Endothelial cell of umbilical vein (primary cell): ENCODE measurements at regions not wholly inside any gene's neighbourhood (a gene's known extent, or its start where the extent isn't known, plus 50 kb on each side); places are given as distances from the start of the nearest gene placed in this dataset.

ENCODE experiments used
- EZH2 ChIP-seq: IDR thresholded peaks from 2 replicates; pipeline ENCODE4 v1.6.1; 2012; ENCODE audit warnings: borderline replicate concordance, low read depth, mild to moderate bottlenecking, moderate library complexity, low read length, inconsistent platforms; ENCODE audit not compliant: severe bottlenecking
- POLR2AphosphoS5 ChIP-seq: IDR thresholded peaks from 2 replicates; pipeline ENCODE4 v1.6.1; 2012; ENCODE audit warnings: low read depth, mild to moderate bottlenecking, control low read depth, low read length, moderate library complexity; ENCODE audit not compliant: insufficient read depth
- TF ChIP-seq, protein P1 (sequence below), 2 donors: IDR thresholded peaks; 1 replicate in 1 of 2; 2 replicates in 1 of 2; pipeline ENCODE4 v1.5.1; 2011; ENCODE audit warnings: low read length in 2 of 2, mild to moderate bottlenecking in 2 of 2, moderate library complexity in 2 of 2, control low read depth in 1 of 2, inconsistent platforms in 1 of 2, low read depth in 1 of 2; ENCODE audit not compliant: insufficient read depth in 1 of 2; ENCODE audit errors: extremely low read depth in 1 of 2

- TF ChIP-seq, protein P1, sequence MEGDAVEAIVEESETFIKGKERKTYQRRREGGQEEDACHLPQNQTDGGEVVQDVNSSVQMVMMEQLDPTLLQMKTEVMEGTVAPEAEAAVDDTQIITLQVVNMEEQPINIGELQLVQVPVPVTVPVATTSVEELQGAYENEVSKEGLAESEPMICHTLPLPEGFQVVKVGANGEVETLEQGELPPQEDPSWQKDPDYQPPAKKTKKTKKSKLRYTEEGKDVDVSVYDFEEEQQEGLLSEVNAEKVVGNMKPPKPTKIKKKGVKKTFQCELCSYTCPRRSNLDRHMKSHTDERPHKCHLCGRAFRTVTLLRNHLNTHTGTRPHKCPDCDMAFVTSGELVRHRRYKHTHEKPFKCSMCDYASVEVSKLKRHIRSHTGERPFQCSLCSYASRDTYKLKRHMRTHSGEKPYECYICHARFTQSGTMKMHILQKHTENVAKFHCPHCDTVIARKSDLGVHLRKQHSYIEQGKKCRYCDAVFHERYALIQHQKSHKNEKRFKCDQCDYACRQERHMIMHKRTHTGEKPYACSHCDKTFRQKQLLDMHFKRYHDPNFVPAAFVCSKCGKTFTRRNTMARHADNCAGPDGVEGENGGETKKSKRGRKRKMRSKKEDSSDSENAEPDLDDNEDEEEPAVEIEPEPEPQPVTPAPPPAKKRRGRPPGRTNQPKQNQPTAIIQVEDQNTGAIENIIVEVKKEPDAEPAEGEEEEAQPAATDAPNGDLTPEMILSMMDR (IDR thresholded peaks at IDR 0.05; ENCODE audit: extremely low read depth in 1 of 2, insufficient read depth in 1 of 2, low read depth in 1 of 2, low read length in 2 of 2), result no peak
- no peak for TF ChIP-seq EZH2
- TF ChIP-seq POLR2AphosphoS5, result no peak
Measured at GRCh38 chr16:60820361-60820760, 1215.9 kb downstream of the CDH8 start.
